SK-N-SH treated with all-trans-retinoic acid at 6 μM for 48 hours (cell line): ENCODE measurements at regions not wholly inside any gene's neighbourhood (a gene's known extent, or its start where the extent isn't known, plus 50 kb on each side); places are given as distances from the start of the nearest gene placed in this dataset.

Experiments
- ATAC-seq: fragments of 200-7000 bp; cut with Tn5 transposase; 3 replicates; pipeline ENCODE4 v1.9.1; 2020; ENCODE audit warnings: mild to moderate bottlenecking, moderate library complexity
- ARNTL ChIP-seq: fragments of 450-650 bp; formaldehyde crosslinking; IDR thresholded peaks from 2 replicates; pipeline ENCODE4 v1.5.0; 2020; ENCODE audit warnings: low read depth, mild to moderate bottlenecking, moderate library complexity, borderline replicate concordance
- BACH2 ChIP-seq: fragments of 250-450 bp; sonication (Bioruptor Pico); IDR thresholded peaks from 2 replicates; pipeline ENCODE4 v1.9.0; 2021; ENCODE audit warnings: mild to moderate bottlenecking, borderline replicate concordance
- CSDC2 ChIP-seq: fragments of 250-450 bp; sonication (Bioruptor Pico); IDR thresholded peaks from 2 replicates; pipeline ENCODE4 v1.5.0; 2020; ENCODE audit warnings: mild to moderate bottlenecking, moderate library complexity
- CSRNP3 ChIP-seq: fragments of 250-450 bp; sonication (Bioruptor Pico); IDR thresholded peaks from 2 replicates; pipeline ENCODE4 v1.5.1; 2021; ENCODE audit warnings: mild to moderate bottlenecking, moderate library complexity
- ESRRG ChIP-seq: fragments of 250-450 bp; sonication (Bioruptor Pico); IDR thresholded peaks from 2 replicates; pipeline ENCODE4 v1.6.1; 2021; ENCODE audit warnings: mild to moderate bottlenecking
- GLIS3 ChIP-seq: fragments of 250-450 bp; sonication (Bioruptor Pico); IDR thresholded peaks from 2 replicates; pipeline ENCODE4 v1.5.0; 2020; ENCODE audit warnings: mild to moderate bottlenecking, moderate library complexity
- ISL1 ChIP-seq: fragments of 250-450 bp; sonication (Bioruptor Pico); IDR thresholded peaks from 2 replicates; pipeline ENCODE4 v2.1.2; 2022; ENCODE audit warnings: mild to moderate bottlenecking, moderate library complexity
- OSR1 ChIP-seq: fragments of 250-450 bp; sonication (Bioruptor Pico); IDR thresholded peaks from 2 replicates; pipeline ENCODE4 v1.8.0; 2022; ENCODE audit warnings: moderate library complexity, mild to moderate bottlenecking, inconsistent platforms
- PPARA ChIP-seq: fragments of 250-450 bp; sonication (Bioruptor Pico); IDR thresholded peaks from 2 replicates; pipeline ENCODE4 v1.5.0; 2020; ENCODE audit warnings: mild to moderate bottlenecking, borderline replicate concordance
- RARB ChIP-seq: fragments of 250-450 bp; sonication (Bioruptor Pico); IDR thresholded peaks from 2 replicates; pipeline ENCODE4 v1.8.0; 2021; ENCODE audit warnings: mild to moderate bottlenecking, moderate library complexity
- SNAI2 ChIP-seq: fragments of 250-450 bp; sonication (Bioruptor Pico); IDR thresholded peaks from 2 replicates; pipeline ENCODE4 v1.5.0; 2020; ENCODE audit warnings: mild to moderate bottlenecking, moderate library complexity
- TCF4 ChIP-seq: fragments of 250-450 bp; sonication (Bioruptor Pico); IDR thresholded peaks from 2 replicates; pipeline ENCODE4 v1.8.0; 2021; ENCODE audit warnings: mild to moderate bottlenecking, moderate library complexity, borderline replicate concordance
- TOX ChIP-seq: fragments of 250-450 bp; sonication (Bioruptor Pico); IDR thresholded peaks from 2 replicates; pipeline ENCODE4 v1.8.0; 2021; ENCODE audit warnings: mild to moderate bottlenecking, moderate library complexity, borderline replicate concordance
- TSHZ2 ChIP-seq: fragments of 250-450 bp; sonication (Bioruptor Pico); IDR thresholded peaks from 2 replicates; pipeline ENCODE4 v1.5.0; 2020; ENCODE audit warnings: mild to moderate bottlenecking, moderate library complexity
- ZC3H10 ChIP-seq: fragments of 250-450 bp; sonication (Bioruptor Pico); IDR thresholded peaks from 2 replicates; pipeline ENCODE4 v1.5.1; 2021; ENCODE audit warnings: mild to moderate bottlenecking, moderate library complexity
- ZFP3 ChIP-seq: fragments of 250-450 bp; sonication (Bioruptor Pico); IDR thresholded peaks from 2 replicates; pipeline ENCODE4 v1.5.0; 2020; ENCODE audit warnings: mild to moderate bottlenecking, moderate library complexity
- ZNF8 ChIP-seq: fragments of 450-650 bp; formaldehyde crosslinking; IDR thresholded peaks from 2 replicates; pipeline ENCODE4 v1.5.0; 2020; ENCODE audit warnings: mild to moderate bottlenecking, moderate library complexity
- TF ChIP-seq, protein P1 (sequence below): fragments of 250-450 bp; sonication (Bioruptor Pico); IDR thresholded peaks from 2 replicates; pipeline ENCODE4 v1.5.1; 2020; ENCODE audit warnings: low read depth, mild to moderate bottlenecking, moderate library complexity
- TF ChIP-seq, protein P2 (sequence below): fragments of 250-450 bp; sonication (Bioruptor Pico); IDR thresholded peaks from 2 replicates; pipeline ENCODE4 v1.8.0; 2021; ENCODE audit warnings: low read depth, mild to moderate bottlenecking, moderate library complexity, borderline replicate concordance

DNA sequence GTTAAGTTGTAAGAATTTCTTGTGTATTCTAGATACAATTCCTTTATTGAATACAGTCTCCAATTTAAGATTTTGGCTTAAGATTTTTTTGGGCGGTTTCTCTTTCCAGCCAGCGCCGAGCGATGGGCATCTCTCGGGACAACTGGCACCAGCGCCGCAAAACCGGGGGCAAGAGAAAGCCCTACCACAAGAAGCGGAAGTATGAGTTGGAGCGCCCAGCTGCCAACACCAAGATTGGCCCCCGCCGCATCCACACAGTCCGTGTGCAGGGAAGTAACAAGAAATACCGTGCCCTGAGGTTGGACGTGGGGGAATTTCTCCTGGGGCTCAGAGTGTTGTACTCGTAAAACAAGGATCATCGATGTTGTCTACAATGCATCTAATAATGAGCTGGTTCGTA, 278.7 kb upstream of the TARS1 start:
- no peak for TF ChIP-seq CSRNP3 (CRISPR knock-in tag)
- no peak for TF ChIP-seq PPARA (CRISPR knock-in tag)
- TF ChIP-seq, protein P1, sequence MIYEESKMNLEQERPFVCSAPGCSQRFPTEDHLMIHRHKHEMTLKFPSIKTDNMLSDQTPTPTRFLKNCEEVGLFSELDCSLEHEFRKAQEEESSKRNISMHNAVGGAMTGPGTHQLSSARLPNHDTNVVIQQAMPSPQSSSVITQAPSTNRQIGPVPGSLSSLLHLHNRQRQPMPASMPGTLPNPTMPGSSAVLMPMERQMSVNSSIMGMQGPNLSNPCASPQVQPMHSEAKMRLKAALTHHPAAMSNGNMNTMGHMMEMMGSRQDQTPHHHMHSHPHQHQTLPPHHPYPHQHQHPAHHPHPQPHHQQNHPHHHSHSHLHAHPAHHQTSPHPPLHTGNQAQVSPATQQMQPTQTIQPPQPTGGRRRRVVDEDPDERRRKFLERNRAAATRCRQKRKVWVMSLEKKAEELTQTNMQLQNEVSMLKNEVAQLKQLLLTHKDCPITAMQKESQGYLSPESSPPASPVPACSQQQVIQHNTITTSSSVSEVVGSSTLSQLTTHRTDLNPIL (CRISPR knock-in tag) = no peak
- no peak for TF ChIP-seq ISL1 (CRISPR knock-in tag)
- ATAC-seq = no peak

DNA sequence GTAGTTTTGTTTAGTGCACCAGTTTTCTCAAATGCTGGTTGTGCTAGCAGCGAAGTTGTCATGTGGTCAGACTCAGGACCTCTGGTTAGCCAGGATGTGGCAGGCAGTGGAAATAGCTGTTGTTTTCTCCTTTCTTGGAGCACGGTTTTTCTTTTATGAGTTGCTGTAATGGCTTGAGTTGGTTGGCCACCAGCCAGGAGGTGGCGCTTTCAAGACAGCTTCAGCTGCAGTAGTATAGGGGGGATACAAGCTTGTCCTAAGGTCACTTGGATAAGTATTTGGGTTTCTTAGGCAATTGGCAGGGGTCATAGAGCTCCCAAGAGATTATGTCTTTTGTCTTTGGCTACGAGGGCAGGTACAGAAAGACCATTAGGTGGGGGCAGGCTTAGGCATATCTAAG, 274.2 kb upstream of the TARS1 start:
- no peak for ATAC-seq
- TF ChIP-seq SNAI2 (CRISPR knock-in tag) (no peak), BACH2 (CRISPR knock-in tag) (no peak), ZFP3 (CRISPR knock-in tag) (no peak), OSR1 (no peak), GLIS3 (CRISPR knock-in tag) (no peak), PPARA (CRISPR knock-in tag) (no peak), ISL1 (CRISPR knock-in tag) (no peak), ZC3H10 (CRISPR knock-in tag) (no peak), CSRNP3 (CRISPR knock-in tag) (no peak), ARNTL (CRISPR knock-in tag) (no peak), TCF4 (CRISPR knock-in tag) (no peak), ESRRG (CRISPR knock-in tag) (no peak), CSDC2 (no peak)
- TF ChIP-seq, protein P1 (CRISPR knock-in tag) = no peak
- TF ChIP-seq, all 23 proteins: peak for 0

DNA sequence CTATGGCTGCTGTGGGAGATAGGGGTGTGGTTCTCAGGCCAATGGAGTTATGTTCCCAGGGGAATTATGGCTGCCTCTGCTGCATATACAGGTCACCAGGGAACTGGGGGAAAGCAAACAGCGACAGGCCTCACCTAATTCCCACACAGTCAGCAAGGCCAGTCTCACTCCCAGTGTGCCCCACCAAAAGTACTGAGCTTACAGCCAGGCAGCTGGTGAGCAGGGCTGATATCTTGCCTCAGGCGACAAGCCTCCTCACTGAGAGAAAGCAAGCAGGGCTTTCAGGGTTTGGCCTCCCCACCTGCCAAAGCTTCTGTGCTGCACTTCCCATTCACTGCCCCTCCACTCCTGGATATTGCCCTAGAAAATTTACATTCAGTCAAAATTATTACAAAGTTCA, 273.8 kb upstream of the TARS1 start:
- ATAC-seq = no peak
- TF ChIP-seq, protein P2, sequence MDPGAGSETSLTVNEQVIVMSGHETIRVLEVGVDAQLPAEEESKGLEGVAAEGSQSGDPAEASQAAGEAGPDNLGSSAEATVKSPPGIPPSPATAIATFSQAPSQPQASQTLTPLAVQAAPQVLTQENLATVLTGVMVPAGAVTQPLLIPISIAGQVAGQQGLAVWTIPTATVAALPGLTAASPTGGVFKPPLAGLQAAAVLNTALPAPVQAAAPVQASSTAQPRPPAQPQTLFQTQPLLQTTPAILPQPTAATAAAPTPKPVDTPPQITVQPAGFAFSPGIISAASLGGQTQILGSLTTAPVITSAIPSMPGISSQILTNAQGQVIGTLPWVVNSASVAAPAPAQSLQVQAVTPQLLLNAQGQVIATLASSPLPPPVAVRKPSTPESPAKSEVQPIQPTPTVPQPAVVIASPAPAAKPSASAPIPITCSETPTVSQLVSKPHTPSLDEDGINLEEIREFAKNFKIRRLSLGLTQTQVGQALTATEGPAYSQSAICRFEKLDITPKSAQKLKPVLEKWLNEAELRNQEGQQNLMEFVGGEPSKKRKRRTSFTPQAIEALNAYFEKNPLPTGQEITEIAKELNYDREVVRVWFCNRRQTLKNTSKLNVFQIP (CRISPR knock-in tag) = no peak
- TF ChIP-seq BACH2 (CRISPR knock-in tag) = no peak
- no peak for TF ChIP-seq ESRRG (CRISPR knock-in tag)
- TF ChIP-seq OSR1 = no peak
- no peak for TF ChIP-seq ISL1 (CRISPR knock-in tag)
- TF ChIP-seq CSDC2 = no peak
- TF ChIP-seq TSHZ2 (CRISPR knock-in tag) = no peak
- no peak for TF ChIP-seq ARNTL (CRISPR knock-in tag)
- TF ChIP-seq TOX (CRISPR knock-in tag) = no peak
- TF ChIP-seq PPARA (CRISPR knock-in tag) = no peak

DNA sequence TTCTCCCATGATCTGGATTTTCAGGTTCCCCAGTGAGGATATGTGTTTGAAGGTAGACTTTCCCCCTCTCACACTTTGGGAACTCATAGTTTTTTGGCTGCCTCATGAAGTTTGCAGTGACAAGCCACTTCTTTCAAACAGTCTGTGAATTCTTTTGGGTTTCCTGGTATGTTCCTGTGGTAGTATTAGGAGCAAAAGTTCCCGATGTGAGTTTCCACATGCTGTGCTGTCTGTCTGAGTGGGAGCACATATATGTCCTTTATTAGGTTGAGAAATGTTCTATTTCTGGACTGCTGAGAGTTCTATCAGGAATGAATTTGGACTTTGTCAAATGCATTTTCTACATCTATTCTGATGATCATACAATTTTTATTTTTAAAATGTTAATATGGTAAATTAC, 273.2 kb upstream of the TARS1 start:
- ATAC-seq = no peak
- TF ChIP-seq CSRNP3 (CRISPR knock-in tag) (no peak), RARB (CRISPR knock-in tag) (no peak), TCF4 (CRISPR knock-in tag) (no peak), TSHZ2 (CRISPR knock-in tag) (no peak), ZC3H10 (CRISPR knock-in tag) (no peak), ARNTL (CRISPR knock-in tag) (no peak), OSR1 (no peak), PPARA (CRISPR knock-in tag) (no peak), BACH2 (CRISPR knock-in tag) (no peak), CSDC2 (no peak), ZNF8 (no peak), ESRRG (CRISPR knock-in tag) (no peak)
